Activated CD8-positive, alpha-beta memory T cell treated with anti-CD3 and anti-CD28 coated beads for 1 hour (primary cell): ENCODE measurements at regions not wholly inside any gene's neighbourhood (a gene's known extent, or its start where the extent isn't known, plus 50 kb on each side); places are given as distances from the start of the nearest gene placed in this dataset.
"Not testable (repeated sequence)": the region's sequence is repeated elsewhere in the genome, so short reads cannot be mapped to it uniquely, and the experiment has no call there.

Experiments used
- DNase-seq, 2 donors: peaks; one replicate each; pipeline ENCODE4 v3.0.0-alpha.2; 2020; ENCODE audit warnings: low read depth in 1 of 2; ENCODE audit errors: extremely low read depth in 1 of 2

DNA sequence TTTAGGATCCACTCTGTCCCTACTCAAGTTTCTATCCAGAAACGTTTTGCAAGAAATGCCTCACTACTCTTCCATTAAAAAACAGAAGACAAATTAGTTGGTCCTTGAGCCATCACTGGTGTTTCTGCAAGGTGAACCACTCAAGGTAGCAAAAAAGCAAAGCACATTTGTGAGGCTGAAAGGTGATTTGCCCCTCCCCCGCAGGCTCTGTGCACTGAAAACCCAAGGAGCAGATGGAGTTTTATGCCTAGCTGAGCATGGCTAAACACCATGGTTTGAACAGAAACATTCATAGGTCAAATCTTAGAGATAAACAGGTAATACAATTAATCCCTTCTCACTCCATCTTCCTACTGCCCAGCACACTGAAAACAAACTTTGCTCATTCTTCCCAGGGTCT, 538.2 kb upstream of the CDH5 start:
- no peak for DNase-seq

DNA sequence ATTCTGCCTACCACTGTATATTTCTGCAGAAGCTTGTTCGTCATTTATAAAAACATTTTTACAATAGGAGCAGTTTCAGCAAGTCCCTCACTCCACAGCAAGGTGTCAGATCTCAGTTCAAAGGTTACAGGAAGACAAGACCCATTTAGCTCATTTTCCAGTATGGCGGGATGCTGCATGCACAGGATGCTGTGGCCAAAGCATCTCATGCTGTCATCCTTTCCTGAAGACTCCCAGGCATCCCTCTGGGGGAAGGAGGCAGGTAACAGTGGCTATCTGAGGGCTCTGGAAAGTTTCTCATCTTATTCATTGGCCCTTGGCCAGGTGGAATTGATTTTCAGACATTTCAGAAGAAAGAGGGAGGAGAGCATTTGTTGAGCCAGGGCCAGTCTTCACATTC, 539.3 kb upstream of the CDH5 start:
- no peak for DNase-seq

DNA sequence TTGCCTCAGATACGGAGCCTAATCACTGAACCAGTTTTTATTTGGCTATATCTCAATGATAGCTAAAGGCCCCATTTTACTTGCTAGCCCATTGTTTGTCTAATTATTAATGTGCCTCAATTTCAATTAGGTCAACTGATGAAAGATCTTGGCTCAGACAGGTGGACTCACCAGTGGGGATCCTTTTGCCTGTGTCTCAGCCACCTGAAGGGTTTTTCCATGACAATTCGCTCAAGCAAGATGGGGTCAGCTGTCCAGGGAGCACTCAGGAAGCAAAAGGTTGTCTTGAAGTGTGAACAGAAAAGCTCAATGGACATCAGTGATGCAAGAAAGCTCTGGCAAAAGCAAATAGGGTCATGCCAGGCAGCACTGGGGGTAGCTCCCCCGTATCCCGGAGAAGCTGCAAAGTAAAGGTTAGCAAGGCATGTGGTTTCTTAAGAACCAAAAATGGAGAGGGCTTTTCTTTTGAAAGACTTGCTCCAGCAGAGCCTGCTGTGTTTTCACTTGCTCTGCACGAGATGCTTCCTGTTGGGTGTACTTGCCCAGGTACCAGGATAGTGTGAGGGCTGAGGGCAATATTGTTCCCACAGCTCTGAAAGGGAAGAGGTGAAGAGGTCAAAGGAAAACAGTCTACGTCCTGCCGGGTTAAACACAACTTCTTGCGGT, 541.2 kb upstream of the CDH5 start:
- no peak for DNase-seq

DNA sequence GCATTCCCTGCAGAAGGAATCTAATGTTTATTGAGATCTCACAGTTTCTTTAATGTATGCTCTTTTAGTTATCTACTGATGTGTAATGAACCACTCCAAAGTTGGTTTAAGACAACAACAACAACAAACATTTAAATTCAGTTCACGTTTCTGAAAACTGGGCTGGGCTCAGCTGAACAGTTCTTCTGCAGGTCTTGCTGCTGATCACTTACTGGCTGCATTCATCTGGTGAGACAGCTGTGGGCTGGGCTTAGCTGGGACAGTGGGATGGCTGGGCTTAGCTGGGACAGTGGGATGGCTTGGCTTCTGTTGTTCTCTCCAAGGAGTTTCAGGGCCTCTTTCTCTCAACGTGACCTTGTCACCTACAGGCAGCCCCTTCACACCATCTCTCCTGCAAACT, 544.3 kb upstream of the CDH5 start:
- DNase-seq, result no peak

DNA sequence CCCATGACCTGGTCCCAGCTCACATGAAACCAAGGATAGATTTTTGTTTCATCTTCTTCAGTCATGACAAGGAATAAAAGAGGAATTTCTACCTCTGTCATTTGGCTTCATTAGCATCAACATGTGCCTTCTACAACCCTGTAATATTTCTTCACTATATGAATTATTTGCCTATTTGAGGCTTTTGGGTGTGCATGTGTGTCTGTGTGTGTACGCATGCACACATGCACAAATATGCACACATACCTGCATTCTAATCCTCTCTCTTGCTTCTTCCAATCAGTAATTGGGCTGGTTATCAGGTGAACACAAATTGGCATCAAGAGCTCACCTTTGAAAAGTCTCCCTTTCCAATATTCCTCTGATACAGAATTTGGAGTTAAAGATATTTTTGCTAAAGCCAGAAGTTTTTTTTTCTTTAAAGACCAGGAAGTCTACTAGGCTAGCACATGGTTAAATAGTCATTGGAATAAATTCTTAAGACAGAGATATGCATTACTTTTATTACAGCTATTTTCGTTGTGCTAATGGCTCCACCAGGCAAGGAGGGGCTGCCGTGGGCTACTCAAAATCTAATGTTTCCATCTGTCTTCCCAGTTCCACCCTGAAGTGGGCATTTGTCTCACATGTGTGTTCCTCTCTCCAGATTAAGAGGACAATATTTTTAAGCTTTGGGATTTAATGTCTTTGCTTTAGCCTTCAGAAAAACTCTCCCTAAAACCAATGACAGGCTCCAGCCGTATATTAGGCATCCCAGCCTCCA, 547.2 kb upstream of the CDH5 start:
- DNase-seq, result no peak

DNA sequence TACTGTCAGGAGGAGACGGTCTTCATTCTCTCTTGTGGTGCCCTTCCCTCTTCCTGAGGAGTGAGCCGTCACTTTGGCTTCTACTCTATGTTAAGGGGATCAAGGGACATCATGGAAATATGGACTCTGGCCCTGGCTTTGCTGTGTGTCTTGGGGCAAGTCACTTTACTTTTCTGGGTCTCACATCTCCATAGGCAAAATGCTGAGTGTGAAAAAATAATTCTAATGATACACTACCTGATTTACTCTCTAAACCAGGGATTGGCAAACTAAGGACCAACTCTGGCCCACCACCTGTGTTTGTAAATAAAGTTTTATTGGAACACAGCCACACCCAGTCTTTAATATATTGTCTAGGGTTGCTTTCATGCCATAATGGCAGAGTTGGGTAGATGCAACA, 548.7 kb upstream of the CDH5 start:
- DNase-seq, result no peak

DNA sequence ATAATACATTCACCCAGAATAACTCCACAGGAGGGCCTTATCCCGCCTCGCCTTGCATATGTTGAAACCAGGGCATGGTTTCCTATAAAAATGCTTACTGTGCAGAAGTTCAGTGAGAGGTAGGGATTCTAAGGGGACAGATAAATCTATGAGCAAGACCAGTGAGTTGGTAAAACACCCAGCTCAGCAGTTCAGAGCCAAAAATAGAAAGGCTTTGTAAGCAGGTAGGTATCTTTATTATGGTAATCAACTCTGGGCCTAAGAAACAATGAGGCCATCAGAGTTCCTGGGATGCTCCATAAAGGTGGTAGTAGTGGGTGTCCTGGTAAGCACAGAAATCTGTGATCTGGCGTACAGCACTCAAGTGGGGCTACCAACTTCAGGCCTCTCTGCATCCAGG, 549.4 kb upstream of the CDH5 start:
- no peak for DNase-seq

DNA sequence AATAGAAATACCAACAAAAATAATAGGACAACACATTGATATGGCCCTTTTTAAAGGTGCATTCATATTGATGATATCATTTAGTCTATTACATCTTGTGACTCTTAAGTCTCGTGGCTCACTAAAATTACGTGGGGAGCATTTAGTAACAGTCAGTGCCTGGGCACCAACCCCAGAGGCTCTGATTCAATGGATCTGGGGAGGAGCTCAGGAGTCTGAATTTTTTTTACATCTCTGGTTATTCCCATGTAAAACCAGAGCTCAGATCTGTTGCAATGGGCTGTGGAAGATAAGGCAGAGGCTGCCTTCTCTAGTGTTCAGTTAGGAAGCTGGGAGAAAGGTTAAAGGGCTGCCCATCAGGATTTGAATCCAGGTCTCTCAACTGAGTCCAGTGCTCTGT, 549.9 kb upstream of the CDH5 start:
- DNase-seq, result no peak

DNA sequence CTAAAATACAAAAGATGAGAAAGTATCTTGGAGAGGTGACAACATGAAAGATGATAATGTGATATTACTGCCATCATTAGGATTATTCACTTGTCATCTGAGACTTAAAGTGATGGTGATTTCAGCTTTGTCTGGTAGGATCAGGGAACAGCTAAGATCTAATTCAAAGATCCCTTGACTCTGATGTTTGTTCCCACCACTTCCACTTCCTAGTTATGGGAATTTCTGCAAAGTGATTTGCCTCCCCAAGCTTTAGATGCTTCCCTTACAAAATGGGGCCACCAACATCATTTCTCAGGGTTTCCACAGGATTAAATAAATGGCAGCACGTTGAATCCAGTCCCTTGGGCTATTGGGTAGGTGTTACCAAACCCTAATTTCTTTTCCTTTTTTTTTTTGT, 550.8 kb upstream of the CDH5 start:
- no peak for DNase-seq

DNA sequence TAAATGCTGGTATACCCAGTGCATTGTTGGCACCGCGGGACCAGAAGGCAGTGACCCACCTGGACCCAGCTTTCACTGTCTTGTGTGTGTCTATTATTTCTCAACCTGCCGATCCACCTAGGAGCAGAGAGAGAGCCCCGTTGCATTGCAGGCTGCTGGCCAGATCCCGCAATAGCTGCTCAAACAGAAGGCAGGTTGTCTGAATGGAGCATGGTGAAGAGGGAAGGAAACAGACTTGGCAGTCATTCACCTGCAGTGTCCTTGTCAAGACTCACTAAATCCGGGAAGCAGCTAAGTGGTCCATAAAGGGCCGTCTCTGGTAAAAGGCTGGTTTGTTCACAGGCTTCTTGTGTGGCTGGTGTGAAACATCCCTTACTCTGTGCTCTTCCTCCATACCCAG, 552.6 kb upstream of the CDH5 start:
- DNase-seq, result not testable (repeated sequence)

DNA sequence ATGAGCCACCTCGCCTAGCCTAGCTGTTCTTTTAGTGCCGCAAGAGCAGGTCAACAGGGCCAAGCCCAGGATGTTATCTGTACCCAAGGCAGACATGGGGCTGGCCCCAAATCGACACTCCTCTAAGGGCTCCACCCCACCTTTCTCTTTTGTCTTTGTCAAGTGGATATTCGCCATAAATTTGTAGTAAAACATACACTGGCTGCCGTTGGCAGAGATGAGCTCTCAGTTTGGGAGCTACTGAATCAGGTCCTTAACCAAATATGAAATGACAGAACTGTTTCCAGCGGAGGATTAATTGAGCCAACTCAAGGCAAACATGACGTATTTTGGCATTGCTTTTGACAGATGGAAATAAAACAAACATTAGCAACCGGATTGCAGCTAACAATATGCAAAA, 556.9 kb upstream of the CDH5 start:
- DNase-seq, result no peak

DNA sequence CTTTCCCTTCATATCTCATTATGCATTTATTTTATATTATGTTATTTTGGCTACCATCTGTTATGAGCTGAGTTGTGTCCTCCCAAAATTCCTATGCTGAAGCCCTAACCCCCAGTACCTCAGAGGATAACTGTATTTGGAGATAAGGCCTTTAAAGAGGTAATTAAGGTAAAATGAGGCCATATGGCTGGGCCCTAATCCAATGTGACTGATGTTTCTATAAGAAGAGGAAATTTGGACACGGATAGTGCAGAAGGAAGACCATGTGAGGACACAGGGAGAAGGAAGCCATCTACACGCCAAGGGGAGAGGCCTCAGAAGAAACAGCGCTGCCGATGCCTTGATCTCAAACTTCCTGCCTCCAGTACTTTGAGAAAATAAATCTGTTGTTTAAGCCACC, 557.7 kb upstream of the CDH5 start:
- no peak for DNase-seq

DNA sequence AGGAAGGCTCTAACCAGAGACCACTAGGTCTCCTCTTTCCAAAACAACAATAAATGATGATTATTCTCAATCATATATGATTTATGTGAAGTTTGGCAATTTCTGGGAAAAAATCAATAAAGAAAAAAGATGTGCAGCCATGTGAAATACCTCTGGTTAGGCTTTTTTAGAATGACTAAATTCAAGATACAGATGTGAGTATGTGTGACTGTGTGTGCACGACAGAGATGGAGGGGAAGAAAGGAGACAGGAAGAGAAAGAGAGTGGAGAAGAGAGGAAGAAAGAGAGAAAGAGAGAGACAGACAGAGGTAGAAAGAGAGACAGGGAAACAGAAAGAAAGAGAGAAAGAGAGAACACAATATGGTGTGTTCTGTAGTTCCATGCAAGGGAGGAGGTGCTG, 558.6 kb upstream of the CDH5 start:
- DNase-seq, result no peak

DNA sequence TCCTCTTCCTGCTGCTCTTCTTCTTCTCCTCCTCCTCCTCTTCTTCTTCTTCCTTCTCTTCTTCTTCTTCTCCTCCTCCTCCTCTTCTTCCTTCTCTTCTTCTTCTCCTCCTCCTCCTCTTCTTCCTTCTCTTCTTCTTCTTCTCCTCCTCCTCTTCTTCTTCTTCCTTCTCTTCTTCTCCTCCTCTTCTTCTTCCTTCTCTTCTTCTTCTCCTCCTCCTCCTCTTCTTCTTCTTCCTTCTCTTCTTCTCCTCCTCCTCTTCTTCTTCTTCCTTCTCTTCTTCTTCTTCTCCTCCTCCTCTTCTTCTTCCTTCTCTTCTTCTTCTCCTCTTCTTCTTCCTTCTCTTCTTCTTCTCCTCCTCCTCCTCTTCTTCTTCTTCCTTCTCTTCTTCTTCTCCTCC, 560.8 kb upstream of the CDH5 start:
- DNase-seq, result not testable (repeated sequence)

DNA sequence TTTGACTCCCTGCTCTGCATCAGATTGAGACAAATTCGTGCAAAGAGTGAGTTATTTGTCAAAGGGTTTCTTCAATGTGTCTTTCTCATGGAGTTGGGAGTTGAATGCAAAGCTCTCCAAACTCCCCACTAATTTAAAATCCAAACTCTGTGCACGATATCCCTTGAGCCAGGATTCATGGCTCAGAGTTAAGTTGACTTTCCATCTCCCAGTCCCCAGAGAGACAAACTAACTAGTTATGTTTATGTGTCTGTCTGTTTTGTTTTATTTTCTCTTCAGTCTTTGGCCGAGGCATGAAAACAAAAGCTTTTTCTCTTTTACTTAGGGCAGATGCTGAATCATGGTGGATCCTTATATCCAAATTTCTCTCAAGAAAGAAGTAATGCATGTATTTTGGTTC, 570.0 kb upstream of the CDH5 start:
- DNase-seq, result no peak

DNA sequence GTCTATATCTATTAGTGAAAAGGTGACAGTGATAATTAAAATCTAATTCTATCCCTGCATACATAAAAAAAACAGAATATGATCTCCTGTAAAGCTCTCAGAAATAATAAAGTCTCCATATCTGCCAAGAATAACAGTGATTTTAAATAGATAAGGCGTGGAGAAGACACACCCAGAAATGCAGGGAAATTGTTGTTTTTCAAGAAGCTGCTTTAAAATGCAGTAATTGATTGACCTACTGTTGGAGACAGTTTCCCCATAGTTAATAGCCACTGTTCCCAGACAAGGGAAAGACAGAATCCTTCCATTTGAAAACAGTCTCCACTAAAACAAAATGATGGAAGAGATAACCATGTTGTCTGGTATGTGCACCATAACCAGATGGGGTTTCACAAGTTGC, 571.5 kb upstream of the CDH5 start:
- DNase-seq, result no peak

DNA sequence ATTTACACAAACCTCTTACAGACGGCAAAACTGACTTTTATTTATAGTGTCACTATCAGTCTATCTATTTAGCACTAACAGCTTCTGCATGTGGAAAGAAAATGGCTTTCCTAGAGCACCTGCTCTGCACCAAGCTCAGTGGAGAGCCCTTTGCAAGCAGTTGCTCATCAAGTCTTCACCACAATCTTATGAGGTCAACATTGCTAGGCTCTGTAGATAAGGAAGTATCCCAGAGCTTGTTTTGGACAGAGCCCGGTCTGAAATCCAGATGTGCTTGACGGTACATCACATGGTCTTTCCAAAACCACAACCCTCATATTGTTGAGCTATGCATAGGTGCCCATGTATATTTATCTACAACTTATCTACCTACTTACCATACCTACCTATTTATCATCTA, 572.7 kb upstream of the CDH5 start:
- no peak for DNase-seq

DNA sequence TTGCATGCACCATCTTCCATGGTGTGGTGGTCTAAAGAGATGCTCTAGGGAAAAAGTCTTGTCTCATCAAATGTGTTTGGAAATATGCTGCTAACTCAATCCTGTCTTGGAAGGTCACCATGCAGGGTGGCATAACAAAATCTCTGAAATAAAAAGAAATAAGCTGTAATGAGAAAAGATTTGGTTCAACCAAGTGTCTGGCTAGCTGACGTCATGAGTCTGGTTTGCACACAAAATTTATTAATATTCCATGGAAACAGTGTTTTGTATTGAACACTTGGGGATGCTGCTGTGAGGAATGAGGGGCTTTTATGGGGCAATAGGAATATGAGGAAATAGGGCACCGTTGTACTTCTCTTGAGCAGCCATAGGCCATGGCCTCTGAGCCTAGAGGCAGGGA, 575.7 kb upstream of the CDH5 start:
- no peak for DNase-seq

DNA sequence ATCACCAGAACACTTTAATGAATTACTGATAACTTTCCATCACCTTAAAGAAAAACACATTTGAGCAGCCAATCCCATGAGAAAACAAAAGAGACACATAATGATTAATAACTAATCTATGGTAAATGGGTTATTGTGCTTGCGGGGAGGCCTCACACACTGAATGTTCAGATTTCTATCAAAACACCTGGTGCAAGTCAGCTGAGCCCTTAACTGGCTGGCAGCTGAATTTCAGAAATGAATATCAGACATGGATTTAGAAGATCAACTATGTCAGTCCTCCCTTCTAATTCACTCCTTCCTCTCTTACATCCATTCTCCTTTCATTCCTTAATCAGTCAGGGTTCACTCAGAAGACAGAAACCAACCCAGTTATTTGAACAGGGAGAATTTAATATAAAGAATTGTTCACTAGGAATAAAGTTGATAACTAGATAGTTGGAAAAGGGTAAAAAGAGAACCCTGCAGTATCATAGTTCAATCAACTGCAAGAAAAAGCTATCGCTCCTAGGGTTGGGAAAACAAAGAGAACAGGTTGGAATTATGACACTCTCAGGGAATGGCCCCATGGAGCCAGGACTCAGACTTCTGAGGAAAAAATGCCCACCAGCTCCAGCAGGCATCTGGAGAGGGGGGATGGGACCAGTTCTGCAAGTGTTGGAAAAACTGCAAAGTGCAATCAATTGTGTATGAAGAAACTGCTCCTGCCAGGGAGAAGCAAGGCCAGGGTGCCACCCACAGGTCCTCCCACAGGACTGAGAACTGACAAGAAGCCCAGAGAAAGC, 577.1 kb upstream of the CDH5 start:
- no peak for DNase-seq

DNA sequence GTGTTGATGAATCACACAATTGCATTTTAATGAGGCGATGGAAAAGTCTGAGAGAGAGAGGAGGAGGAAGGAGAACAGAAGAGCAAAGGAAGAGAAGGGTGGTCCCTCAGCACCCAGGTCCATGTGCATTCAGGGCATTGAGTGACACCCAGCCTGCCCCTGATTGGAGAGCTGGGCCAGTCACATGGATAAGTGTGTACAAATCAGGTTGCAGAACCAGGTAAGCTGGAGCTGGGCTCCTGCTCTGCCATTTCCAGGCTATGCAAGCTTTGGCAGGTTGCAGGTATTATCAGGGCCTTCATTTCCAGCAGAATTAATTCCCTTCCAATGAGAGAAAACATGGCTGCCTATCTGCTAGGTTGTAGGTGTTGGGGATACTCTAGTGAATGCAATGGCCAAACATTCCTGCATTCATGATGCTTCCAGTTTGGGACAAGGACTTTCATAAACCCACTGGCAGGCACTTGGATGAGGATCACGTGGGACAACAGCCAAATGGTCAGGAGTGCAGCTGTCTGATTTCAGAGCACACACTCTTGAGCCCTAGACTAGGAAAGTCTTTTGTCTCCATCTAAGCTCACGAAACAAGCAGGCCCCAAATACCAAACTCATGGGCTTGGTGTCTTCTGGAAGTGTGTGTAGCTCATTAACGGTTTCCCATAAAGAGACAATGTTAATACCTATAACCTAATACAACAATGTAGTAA, 577.9 kb upstream of the CDH5 start:
- no peak for DNase-seq

DNA sequence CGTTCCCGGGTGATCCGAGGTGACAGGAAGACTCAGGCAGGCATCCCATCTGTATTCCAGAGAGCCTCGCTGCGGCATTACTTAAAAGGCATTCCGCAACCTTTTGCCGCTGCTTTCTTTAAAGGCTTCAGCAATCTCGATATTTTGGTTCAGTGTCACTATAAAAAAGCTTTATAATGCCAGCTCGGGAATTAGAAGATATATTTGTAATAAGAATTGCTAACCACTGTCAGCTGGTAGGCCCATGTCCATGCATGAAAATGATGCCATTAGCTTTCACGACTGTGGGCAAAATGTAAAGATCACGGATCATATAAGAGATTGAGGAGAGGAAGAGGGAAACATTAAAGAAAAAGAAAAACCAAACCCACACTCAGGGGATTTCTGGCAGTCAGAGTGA, 578.6 kb upstream of the CDH5 start:
- DNase-seq, result no peak
